Upper lobe of left lung (tissue), 6 donors: ENCODE measurements at regions not wholly inside any gene's neighbourhood (a gene's known extent, or its start where the extent isn't known, plus 50 kb on each side); places are given as distances from the start of the nearest gene placed in this dataset.
A peak's percentile ranks its signal among the peaks of the same experiment; 100 is the strongest.

Experiments used
- ATAC-seq, 2 donors: fragments of 200-7000 bp; cut with Tn5 transposase; one replicate each; pipeline ENCODE4 v1.9.1; 2022; ENCODE audit warnings: mild to moderate bottlenecking in 2 of 2, moderate library complexity in 2 of 2; ENCODE audit not compliant: low FRiP score in 2 of 2
- DNase-seq, 2 donors: peaks; one replicate each; pipeline ENCODE4 v3.0.0-alpha.2; 2019 to 2020
- H3K27ac ChIP-seq, 4 donors: fragments of 200-600 bp; sonication (generic); one replicate each; pipeline ENCODE4 v1.5.1; 2016 to 2019
- H3K27me3 ChIP-seq, 4 donors: fragments of 200-600 bp; sonication (generic); one replicate each; pipeline ENCODE4 v1.5.1; 2017 to 2019
- H3K36me3 ChIP-seq, 4 donors: fragments of 200-600 bp; sonication (generic); one replicate each; pipeline ENCODE4 v1.5.1; 2016 to 2019
- H3K4me1 ChIP-seq, 4 donors: fragments of 200-600 bp; sonication (generic); one replicate each; pipeline ENCODE4 v1.5.1; 2018 to 2019
- H3K4me3 ChIP-seq, 4 donors: fragments of 200-600 bp; sonication (generic); one replicate each; pipeline ENCODE4 v1.5.1; 2017 to 2019; ENCODE audit warnings: mild to moderate bottlenecking in 2 of 4, moderate library complexity in 1 of 4
- H3K9me3 ChIP-seq, 4 donors: fragments of 200-600 bp; sonication (generic); one replicate each; pipeline ENCODE4 v1.5.1; 2018 to 2019
- CTCF ChIP-seq, 6 experiments: fragments of 450-650 bp in 4 of 6; fragments of 200-600 bp in 2 of 6; sonication (generic) in 2 of 6; IDR thresholded peaks; one replicate each; pipeline ENCODE4 v1.5.1; 2016 to 2019; ENCODE audit warnings: antibody characterized with exemption in 6 of 6
- EP300 ChIP-seq, 4 donors: sonication (generic); formaldehyde crosslinking; IDR thresholded peaks; one replicate each; pipeline ENCODE4 v1.5.1; 2017; ENCODE audit warnings: antibody characterized with exemption in 4 of 4, control low read depth in 2 of 4
- POLR2A ChIP-seq, 4 donors: fragments of 450-650 bp; IDR thresholded peaks; one replicate each; pipeline ENCODE4 v1.5.1; 2016 to 2017; ENCODE audit warnings: antibody characterized with exemption in 4 of 4, mild to moderate bottlenecking in 2 of 4
- POLR2AphosphoS5 ChIP-seq, 2 donors: sonication (generic); formaldehyde crosslinking; IDR thresholded peaks; one replicate each; pipeline ENCODE4 v1.5.1; 2017; ENCODE audit warnings: antibody characterized with exemption in 2 of 2
- WGBS, 2 donors: methylation state at CpG; one replicate each; pipeline ENCODE4 v1.1.5; 2017 to 2018; 5-methylcytosine and 5-hydroxymethylcytosine counted together
- donor health status: DM: no; HTN: no; CAD: no; lungs with moderate emphysema.
- donor health status: DM: no; HTN: yes; CAD: no; lungs with severe emphysema.

GRCh38 chr5:166330036-166330435 lies 1961.4 kb upstream of the WWC1 start:
- no peak for DNase-seq
- H3K27me3 ChIP-seq: no peaks in the 10 kb centered on the region
- no peak overlapping the region for H3K27ac ChIP-seq
- no peaks in the 10 kb centered on the region for H3K4me1 ChIP-seq
- TF ChIP-seq EP300 (IDR thresholded peaks at IDR 0.05) (no peak), CTCF (IDR thresholded peaks at IDR 0.05) (no peak)
- H3K9me3 ChIP-seq: no peaks in the 10 kb centered on the region
- no peak for ATAC-seq
- no peaks in the 10 kb centered on the region for H3K36me3 ChIP-seq
- no peak overlapping the region for H3K4me3 ChIP-seq

GRCh38 chr5:166331521-166331920 lies 1959.9 kb upstream of the WWC1 start:
- no peaks in the 10 kb centered on the region for H3K27me3 ChIP-seq
- H3K36me3 ChIP-seq: no peaks in the 10 kb centered on the region
- no peaks in the 10 kb centered on the region for H3K9me3 ChIP-seq
- no peak for TF ChIP-seq CTCF (IDR thresholded peaks at IDR 0.05)
- TF ChIP-seq POLR2AphosphoS5 (IDR thresholded peaks at IDR 0.05): no peak
- ATAC-seq (no peak), DNase-seq (no peak)
- 80% methylated on average over 4 of the region's 4 CpGs for WGBS, 2 donors
- no peak overlapping the region for H3K27ac ChIP-seq
- H3K4me3 ChIP-seq: no peak overlapping the region
- H3K4me1 ChIP-seq: no peaks in the 10 kb centered on the region

- H3K4me1 ChIP-seq: no peaks in the 10 kb centered on the region
- H3K27me3 ChIP-seq: no peaks in the 10 kb centered on the region
- no peak for TF ChIP-seq POLR2A (IDR thresholded peaks at IDR 0.05)
- WGBS, 2 donors: 89% methylated on average over 6 of the region's 6 CpGs
- ATAC-seq (no peak), DNase-seq (no peak)
- no peak overlapping the region for H3K4me3 ChIP-seq
- H3K36me3 ChIP-seq: no peaks in the 10 kb centered on the region
- no peaks in the 10 kb centered on the region for H3K9me3 ChIP-seq
- H3K27ac ChIP-seq: no peak overlapping the region
These were observed 1952.6 kb upstream of the WWC1 start for GRCh38 chr5:166338801-166339200.

GRCh38 chr5:166340039-166340438 lies 1951.4 kb upstream of the WWC1 start:
- WGBS, 2 donors: 24 to 74% methylated on average over 1 of the region's 1 CpG
- DNase-seq: no peak
- no peaks in the 10 kb centered on the region for H3K9me3 ChIP-seq
- no peaks in the 10 kb centered on the region for H3K36me3 ChIP-seq
- no peaks in the 10 kb centered on the region for H3K4me1 ChIP-seq
- no peak for TF ChIP-seq CTCF (IDR thresholded peaks at IDR 0.05)
- TF ChIP-seq POLR2AphosphoS5 (IDR thresholded peaks at IDR 0.05): no peak
- no peak for TF ChIP-seq POLR2A (IDR thresholded peaks at IDR 0.05)
- no peak for TF ChIP-seq EP300 (IDR thresholded peaks at IDR 0.05)
- H3K27ac ChIP-seq: no peak overlapping the region
- H3K27me3 ChIP-seq: no peaks in the 10 kb centered on the region
- ATAC-seq: no peak
- H3K4me3 ChIP-seq: no peak overlapping the region

DNA sequence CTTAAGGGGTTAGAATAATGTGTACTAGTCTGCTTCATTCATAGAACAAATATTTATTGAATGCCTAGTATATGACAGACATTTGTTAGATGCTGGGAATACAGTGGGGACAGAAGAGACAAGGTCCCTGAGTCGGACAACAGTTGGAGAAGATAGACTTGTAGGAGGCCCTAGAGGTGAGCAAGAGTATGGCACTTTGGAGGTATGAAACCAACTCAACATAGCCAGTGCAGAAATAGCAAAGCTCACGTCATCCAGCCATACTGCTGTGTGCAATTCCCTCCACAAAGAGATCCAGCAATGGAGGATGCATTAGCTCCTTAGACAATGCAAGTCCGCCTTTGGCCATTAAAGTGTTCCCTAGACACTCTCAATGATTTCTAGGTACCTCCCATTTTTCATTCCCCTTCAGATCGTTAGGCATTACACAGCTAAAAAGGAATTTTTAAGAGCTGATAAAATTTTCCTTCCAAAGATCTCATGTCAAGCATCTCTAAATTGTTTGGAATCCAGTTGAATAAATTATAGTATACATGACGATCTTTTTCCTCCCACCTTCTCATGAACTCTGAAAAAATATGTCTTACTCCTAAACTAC lies 1949.6 kb upstream of the WWC1 start:
- 67 to 75% methylated on average over 5 of the region's 5 CpGs for WGBS, 2 donors
- H3K27me3 ChIP-seq: no peaks in the 10 kb centered on the region
- DNase-seq (no peak), ATAC-seq (no peak)
- TF ChIP-seq CTCF (IDR thresholded peaks at IDR 0.05): peak in 1 of 6 experiments; percentile 8
- no peak for TF ChIP-seq POLR2A (IDR thresholded peaks at IDR 0.05)
- no peak overlapping the region for H3K4me3 ChIP-seq
- H3K36me3 ChIP-seq: no peaks in the 10 kb centered on the region
- H3K9me3 ChIP-seq: no peaks in the 10 kb centered on the region
- no peaks in the 10 kb centered on the region for H3K4me1 ChIP-seq
- no peak overlapping the region for H3K27ac ChIP-seq
